Activated T-cell treated with anti-CD3 and anti-CD28 coated beads for 24 hours (primary cell): ENCODE measurements at regions not wholly inside any gene's neighbourhood (a gene's known extent, or its start where the extent isn't known, plus 50 kb on each side); places are given as distances from the start of the nearest gene placed in this dataset.
"Not testable (repeated sequence)": the region's sequence is repeated elsewhere in the genome, so short reads cannot be mapped to it uniquely, and the experiment has no call there.

Experiments used
- DNase-seq: peaks from one replicate; pipeline ENCODE4 v3.0.0-alpha.2; 2020; ENCODE audit warnings: low read depth

- DNase-seq: no peak
Measured at GRCh38 chr2:239803102-239803765, 221.9 kb downstream of the NDUFA10 start.

DNA sequence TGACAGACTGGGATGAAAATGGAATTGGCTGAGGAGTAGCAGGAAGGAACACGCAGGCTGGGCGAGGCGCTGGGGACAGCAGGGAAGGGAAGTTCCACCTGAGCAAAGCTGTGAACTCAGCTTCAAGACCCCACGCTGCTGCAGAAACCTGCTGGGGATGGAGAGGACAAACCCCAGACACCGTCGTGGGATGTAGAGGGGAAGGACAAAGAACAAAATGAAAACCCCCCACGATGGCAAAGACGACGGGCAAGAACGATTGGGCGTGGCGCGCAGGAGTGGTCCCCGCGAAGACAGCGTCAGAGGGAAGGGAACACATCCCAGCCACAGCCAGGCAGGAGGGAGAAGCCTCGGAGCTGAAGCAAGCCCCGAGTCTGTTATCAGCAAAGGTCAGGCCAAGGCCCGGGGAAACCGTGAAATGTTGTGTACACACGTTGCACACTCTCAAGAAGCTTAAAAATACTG lies 222.9 kb downstream of the NDUFA10 start:
- no peak for DNase-seq

GRCh38 chr2:239801404-239802184 lies 223.5 kb downstream of the NDUFA10 start:
- DNase-seq: no peak

DNA sequence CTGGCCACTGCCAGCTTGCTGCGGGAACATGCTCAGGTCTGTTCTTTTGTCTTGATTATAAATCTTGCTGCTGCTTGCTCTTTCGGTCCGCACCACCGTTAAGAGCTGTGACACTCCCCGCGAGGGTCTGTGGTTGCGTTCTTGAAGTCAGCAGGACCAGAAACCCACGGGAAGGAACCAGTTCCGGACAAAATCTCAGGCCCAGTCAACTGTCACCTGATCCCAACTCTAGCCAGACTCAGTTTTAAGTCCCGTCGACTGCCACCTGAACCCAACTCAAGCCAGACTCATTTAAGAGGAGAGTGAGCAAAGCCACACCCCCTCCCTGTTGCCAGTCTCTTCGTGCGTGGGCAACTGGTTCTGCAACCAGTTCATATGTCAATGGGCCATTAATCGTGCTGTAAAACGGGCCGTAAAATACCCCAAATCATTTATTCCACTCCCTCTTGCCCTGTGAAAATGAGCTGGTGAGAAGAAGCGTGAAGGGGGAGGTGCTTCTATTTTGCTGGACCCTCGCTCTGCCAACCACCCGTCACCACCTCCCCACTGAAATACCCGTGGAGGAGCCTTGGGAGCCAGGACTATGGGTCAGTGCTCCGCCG lies 224.3 kb downstream of the NDUFA10 start:
- DNase-seq: no peak

DNA sequence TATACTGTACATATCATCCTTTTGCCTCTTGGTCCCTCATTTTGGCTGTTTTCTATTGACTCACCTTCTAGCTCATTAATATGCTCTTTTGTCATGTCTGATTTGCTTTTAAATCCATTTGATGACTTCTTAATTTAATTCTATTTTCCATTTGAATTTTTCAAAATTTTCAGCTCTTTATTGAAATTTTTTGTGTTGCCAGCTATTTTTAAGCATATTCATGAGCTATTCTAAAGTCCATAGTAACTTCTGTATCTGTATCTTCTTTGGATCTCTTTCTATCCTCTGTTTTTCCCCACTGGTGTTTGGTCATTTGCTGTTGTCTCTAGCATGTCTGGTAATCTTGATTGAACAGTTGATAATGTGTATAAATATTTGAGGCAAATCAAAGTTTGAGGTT lies 227.8 kb downstream of the NDUFA10 start:
- DNase-seq: no peak

GRCh38 chr2:239795761-239796160 lies 229.4 kb downstream of the NDUFA10 start:
- not testable (repeated sequence) for DNase-seq

GRCh38 chr2:239793836-239794235 lies 231.3 kb downstream of the NDUFA10 start:
- no peak for DNase-seq

DNA sequence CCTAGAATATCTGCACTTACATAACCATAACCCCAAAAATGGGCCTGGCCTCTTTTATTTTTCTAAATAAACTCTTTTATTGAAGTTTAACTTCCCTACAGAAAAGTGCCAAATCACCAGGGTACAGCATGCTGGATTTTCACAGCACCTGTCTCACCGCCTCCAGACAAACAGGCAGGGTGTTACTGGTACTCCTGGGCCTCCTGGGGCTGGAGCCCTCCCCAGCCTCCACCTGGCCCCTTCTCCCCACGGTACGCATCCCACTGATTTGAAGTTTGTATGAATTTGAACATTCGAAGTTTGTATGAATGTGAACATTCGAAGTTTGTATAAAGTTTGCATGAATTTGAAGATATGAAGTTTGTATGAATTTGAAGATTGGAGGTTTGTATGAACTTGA lies 232.1 kb downstream of the NDUFA10 start:
- no peak for DNase-seq

GRCh38 chr2:239792405-239793084 lies 232.6 kb downstream of the NDUFA10 start:
- no peak for DNase-seq

GRCh38 chr2:239791526-239792404 lies 233.4 kb downstream of the NDUFA10 start:
- DNase-seq: no peak

- DNase-seq: no peak
Measured at GRCh38 chr2:239790721-239791120, 234.4 kb downstream of the NDUFA10 start.

- DNase-seq: no peak
Measured at GRCh38 chr2:239790313-239790712, 234.8 kb downstream of the NDUFA10 start.

- DNase-seq: no peak
Measured at GRCh38 chr2:239789711-239790110, 235.4 kb downstream of the NDUFA10 start.

GRCh38 chr2:239788576-239789098 lies 236.5 kb downstream of the NDUFA10 start:
- DNase-seq: no peak

DNA sequence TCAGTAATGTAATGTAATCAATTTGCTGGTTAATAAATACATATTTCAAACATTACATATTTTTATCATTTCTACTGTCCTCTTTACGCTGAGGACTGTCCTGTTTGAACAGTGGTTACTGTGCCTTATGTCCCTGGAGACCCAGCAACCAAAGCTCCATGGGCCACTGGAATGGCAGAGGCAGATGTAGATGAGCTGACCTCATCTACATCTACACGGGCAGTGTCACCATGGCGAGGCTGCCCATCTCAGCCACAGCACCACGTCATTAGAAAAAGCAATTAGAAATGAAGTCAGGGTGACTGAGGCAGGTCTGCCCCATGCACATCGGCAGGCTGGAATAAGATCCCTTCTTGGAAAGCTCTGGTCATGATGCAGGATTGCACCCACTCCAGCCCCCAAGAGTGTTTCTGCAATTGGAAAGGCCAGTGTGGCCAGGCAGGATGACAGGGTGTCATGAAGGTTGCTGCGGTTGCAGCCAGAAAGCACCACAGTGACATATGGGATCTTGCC lies 237.5 kb downstream of the NDUFA10 start:
- DNase-seq: no peak

DNA sequence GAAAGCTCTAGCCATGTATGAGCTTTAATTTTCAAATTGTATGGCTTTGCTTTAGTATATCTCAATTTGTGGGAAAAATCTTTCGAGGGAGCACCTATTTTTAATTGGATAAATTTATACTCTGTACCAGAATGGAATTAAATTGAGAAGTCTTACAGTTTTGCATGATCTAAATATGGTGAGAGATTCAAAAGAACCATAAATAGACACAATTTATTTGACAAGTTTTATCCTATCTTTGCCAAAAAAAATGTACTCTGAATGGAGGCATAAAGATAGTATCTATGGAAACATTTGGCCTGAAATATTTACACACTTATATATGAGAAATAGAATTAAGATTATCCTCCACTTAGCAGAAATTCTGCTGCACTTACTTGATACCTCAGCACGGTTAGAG lies 238.4 kb downstream of the NDUFA10 start:
- DNase-seq: no peak

- DNase-seq: no peak
Measured at GRCh38 chr2:239781454-239781853, 243.7 kb downstream of the NDUFA10 start.

GRCh38 chr2:239780236-239780994 lies 244.7 kb downstream of the NDUFA10 start:
- DNase-seq: no peak

DNA sequence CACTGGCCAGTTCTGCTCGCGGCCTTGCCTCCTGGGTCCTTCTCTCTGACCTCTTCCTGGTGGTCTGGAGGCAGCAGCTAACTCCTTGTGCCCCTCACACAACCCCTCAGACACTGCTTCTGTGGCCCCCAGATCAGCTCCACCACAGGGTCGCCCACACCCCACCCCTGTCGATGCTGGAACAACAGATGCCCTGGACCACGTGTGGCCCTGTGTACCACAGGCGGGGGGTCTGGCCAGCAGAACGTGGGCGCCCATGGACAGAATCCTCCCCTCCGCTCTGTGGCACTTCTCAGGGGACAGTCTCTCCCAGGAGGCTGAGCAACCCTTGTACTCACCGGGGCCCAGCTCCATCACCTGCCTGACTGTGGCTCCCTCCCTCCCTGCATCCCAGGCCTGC lies 245.6 kb downstream of the NDUFA10 start:
- no peak for DNase-seq

GRCh38 chr2:239778861-239779558 lies 246.1 kb downstream of the NDUFA10 start:
- DNase-seq: no peak
